HG03066 (cell line): ENCODE measurements at regions not wholly inside any gene's neighbourhood (a gene's known extent, or its start where the extent isn't known, plus 50 kb on each side); places are given as distances from the start of the nearest gene placed in this dataset.
A peak's percentile ranks its signal among the peaks of the same experiment; 100 is the strongest.
"Not testable (repeated sequence)": the region's sequence is repeated elsewhere in the genome, so short reads cannot be mapped to it uniquely, and the experiment has no call there.

Experiments
- ATAC-seq: cut with Tn5 transposase; IDR thresholded peaks from one replicate; pipeline ENCODE4 v1.9.1; 2021; ENCODE audit warnings: low read depth; ENCODE audit not compliant: unreplicated experiment

- ATAC-seq = no peak
Measured at GRCh38 chr5:106858616-106859015, 812.1 kb downstream of the EFNA5 start.

DNA sequence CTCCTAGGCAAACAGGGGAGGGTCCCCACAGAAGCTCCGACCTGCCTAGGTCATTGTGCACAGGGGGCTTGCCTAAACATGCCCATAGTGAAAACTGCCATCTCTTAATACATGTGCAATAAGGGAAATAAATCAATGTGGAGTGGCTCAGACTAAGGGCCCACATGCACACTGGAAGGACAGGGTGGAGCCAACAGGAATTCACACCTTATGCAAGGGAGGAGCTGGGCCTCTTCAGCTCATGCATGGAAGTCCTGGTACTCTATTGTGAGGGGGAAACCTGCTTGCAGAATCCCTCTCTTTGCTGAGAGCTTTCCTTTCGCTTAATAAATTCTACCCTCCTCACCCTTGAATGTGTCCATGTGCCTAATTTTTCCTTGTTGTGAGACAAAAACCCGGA, 815.8 kb downstream of the EFNA5 start:
- ATAC-seq = no peak

DNA sequence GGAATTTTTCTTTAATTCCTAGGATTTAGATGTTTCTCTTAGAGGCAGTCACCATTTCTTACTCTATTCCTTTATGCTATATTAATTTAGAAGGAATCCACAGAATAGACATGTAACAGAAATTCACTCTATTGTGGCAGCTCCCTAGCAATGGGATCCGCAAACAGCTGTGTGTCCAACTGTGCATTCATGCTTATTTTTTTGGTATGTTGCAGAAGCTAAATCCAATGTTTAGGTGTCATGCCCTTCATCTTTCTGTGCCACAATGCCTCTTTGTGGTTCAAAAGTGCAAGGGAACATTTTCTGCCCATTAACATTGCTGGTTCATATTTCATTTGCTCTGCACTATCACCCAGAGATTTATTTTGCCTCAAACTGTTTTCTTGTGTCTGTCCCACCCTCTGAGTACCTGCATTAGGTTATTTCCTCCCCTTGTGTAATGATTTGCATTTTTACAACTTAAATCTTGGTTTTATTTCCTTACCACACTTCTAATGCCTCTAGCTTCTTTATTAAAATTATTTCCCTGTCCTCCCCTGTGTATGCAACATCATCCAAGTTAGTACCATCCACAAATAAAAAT, 816.5 kb downstream of the EFNA5 start:
- no peak for ATAC-seq

GRCh38 chr5:106853266-106853665, 817.5 kb downstream of the EFNA5 start:
- no peak for ATAC-seq

GRCh38 chr5:106849266-106849665, 821.5 kb downstream of the EFNA5 start:
- ATAC-seq = no peak

GRCh38 chr5:106843812-106844416, 826.8 kb downstream of the EFNA5 start:
- peak; percentile 74 for ATAC-seq

DNA sequence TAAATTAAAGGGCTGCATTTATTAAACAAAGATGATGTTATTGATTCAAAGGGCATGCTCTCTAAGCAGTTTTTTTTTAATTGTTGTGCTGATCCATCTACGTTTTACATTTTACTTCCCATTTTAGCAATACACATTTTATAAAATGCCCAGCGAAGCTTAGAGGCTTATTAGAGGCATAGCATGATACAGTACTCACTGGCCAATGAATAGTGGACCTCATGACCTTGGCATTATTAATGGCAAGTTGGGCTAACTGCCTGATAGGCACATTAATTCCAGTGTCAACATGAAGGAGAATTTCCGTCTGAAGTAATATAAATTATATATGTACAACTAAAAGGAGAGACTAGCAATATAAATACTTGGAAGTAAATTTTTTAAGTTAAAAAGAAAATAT, 837.2 kb downstream of the EFNA5 start:
- no peak for ATAC-seq

- ATAC-seq = no peak
Measured at GRCh38 chr5:106827061-106827460, 843.7 kb downstream of the EFNA5 start.

DNA sequence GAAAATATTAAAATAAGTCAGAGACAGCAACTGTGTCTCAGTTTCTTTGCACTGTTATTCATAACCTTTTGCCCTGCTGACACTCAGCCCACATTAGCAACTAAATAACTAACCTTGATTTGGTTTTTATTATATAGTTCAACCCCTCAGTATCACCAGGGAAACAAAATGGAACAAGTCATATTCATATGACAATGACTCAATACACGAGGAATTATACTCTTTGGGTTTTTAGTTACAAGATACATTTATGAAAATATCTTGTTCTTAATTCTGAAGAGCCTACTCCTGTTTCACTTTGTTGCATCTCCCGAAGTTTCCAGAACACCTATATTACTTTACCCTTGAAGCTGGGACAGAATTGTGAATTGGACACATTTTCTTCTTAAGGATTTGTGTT, 845.4 kb downstream of the EFNA5 start:
- ATAC-seq = no peak

GRCh38 chr5:106822851-106823250, 847.9 kb downstream of the EFNA5 start:
- no peak for ATAC-seq

DNA sequence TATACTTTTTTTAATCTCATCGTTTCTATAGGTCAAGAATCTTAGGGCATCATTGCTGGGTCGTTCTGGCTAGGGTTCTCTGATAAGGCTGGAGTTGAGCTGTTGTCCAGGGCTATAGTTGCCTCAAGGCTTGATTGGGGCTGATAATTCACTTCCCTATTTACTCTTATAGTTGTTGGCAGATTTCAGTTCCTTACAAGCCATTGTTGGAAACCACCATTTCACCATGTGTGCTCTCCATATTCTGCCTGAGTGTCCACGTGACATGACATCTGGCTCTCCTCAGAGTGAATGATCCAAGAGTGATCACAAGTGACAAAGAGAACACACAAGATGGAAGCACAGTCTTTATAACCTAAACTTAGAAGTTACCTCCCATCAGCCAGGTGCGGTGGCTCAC, 852.2 kb downstream of the EFNA5 start:
- no peak for ATAC-seq

DNA sequence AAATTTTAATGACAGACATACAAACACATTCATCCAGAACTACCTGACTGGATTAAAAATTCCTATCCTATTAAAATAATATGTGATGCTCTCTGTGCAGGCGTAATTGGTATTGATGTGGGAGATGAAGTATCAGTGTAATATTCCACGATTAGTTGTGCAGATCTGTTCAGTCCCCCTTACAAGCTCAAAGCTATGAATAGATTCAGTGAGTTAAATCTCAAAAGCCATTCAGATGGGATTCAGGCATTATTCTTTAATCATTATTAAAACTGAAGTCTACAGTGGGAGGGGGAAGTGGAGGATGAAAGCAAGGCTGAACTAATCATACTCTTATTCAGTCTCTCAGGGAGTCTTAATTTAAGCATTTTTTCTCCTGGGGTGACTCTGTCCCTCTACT, 855.8 kb downstream of the EFNA5 start:
- ATAC-seq = no peak

- ATAC-seq = no peak
Measured at GRCh38 chr5:106801554-106801953, 869.2 kb downstream of the EFNA5 start.

- ATAC-seq = no peak
Measured at GRCh38 chr5:106797996-106798395, 872.7 kb downstream of the EFNA5 start.

GRCh38 chr5:106796081-106796480, 874.7 kb downstream of the EFNA5 start:
- ATAC-seq = no peak

DNA sequence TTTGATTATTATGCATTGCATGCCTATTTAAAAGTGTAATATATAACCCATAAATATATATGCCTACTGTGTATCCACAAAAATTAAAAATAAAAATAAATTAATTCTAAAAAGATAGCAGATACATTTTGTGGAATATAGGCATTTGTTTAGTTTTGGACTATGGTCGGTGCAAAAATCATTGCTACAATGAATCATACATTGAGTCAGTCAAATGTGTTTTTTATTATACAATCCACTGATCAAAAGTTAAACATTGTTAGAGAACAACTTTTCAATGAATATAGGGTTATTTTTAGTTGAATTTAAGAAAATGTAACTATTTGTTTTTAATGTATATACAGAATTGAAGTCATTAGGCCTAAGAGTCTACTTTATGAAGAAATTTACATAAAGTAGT, 885.9 kb downstream of the EFNA5 start:
- no peak for ATAC-seq

DNA sequence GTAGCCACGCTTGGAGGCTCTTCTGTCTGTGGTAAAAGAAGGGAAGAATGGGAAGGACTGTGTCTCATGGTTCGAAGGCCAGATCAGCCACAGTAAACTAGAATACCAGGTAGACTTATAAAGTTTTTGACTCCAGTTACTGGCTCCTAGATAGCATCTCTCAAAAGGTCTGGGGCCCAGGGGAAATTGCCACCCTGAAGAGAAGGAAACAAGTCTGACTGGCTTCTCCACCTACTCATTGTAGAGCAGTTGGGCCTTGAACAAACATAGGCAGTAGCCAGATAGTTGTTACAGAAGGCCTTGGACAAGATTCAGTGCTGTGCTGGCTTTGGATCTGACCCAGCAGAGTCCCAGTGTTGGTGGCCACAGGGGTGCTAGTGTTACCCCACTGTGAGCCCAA, 890.4 kb downstream of the EFNA5 start:
- ATAC-seq = no peak

- ATAC-seq = not testable (repeated sequence)
Measured at GRCh38 chr5:106776515-106776914, 894.2 kb downstream of the EFNA5 start.

DNA sequence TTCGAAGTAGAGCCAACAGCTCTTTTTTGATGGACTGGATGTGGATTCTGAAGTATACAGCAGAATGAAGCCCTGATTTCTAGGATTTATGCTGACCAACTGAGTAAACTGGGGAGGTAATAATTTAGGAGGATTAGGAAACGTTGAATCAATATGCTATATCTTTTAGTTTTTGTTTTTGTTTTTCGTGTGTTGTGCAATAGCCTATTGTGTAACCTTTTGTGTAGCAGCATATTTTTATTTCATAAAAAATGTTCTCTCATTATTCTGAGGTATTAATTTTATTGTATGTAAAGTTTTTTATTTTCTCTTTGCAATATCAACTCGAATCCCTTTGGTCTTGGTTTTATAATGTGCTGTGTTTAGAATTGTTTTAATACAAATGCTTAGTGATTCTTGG, 902.3 kb downstream of the EFNA5 start:
- ATAC-seq = no peak

DNA sequence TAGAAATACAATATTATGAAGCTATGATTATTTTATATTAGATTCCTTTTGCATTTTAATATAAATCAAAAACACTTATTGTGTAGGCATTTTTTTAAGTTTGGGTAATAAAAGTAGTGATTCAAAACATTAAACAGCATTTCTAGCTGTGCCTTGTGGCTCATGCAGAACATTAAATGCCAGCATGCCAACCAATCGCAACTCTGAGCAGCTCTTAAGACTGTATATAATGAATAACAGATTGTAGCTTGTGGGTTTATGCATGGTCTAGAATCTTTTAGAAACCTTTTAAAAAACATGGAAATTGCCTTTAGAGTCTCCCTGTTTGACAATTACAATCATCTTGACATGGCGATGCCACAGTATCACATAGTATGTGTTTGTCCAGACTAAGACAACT, 903.8 kb downstream of the EFNA5 start:
- no peak for ATAC-seq

DNA sequence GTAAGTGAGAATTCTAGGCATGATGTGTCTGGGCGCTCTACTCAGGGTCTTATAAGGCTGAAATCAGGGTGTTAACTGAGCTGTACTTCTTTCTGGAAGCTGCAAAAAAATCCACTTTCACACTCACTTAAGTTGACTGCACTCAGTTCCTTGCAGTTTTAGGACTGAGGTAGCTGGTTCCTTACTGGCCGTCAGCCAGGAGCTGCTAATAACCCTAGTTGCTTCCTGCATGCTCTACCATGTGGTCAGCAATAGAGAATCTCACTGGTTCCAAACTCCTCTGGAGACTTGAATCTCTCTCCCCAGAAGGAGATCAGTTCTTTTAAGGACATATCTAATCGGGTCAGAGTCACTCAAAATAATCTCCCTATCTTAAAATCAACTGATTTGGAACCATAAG, 911.2 kb downstream of the EFNA5 start:
- ATAC-seq = no peak

DNA sequence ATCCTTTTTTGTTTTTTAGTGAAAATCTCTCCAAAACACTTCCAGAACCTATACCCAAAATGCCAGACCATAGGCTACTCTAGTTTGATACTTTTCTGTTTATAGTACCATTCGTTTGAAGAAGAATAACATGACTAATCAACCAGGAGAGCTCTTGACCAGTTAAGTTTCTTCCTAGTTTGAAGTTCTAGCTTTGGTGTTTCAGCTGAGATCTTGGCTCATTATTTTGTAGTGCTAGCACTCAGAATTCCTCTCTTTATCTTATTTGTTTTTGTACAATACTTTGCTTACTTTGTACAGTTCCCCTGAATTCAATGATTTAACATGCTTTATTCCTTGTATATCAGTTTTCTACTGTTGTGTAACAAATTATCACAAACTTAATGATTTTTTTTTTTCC, 911.6 kb downstream of the EFNA5 start:
- no peak for ATAC-seq

- no peak for ATAC-seq
Measured at GRCh38 chr5:106757672-106758071, 913.1 kb downstream of the EFNA5 start.
